PC-3 (cell line): ENCODE measurements at regions not wholly inside any gene's neighbourhood (a gene's known extent, or its start where the extent isn't known, plus 50 kb on each side); places are given as distances from the start of the nearest gene placed in this dataset.

ENCODE experiments used
- ATAC-seq: fragments of 200-7000 bp; cut with Tn5 transposase; 2 replicates; pipeline ENCODE4 v1.9.1; 2020; ENCODE audit warnings: mild to moderate bottlenecking, moderate library complexity
- BruUV-seq: library from RNA; stranded (reverse); fragments of 400-500 nt; replicated peaks from 2 replicates; lab custom pipeline; 2021; lab: Mats Ljungman, UMichigan
- CTCF ChIA-PET: fragments of 300-600 bp; sonication (Branson Sonifier 250); formaldehyde crosslinking; loops from one replicate; lab custom pipeline; 2022; ENCODE audit warnings: antibody characterized with exemption; lab: Charles Lee
- POLR2A ChIA-PET: fragments of 300-600 bp; sonication (Branson Sonifier 250); formaldehyde crosslinking; loops from one replicate; lab custom pipeline; 2022; ENCODE audit warnings: antibody characterized with exemption; ENCODE audit not compliant: unreplicated experiment; lab: Charles Lee
- DNase-seq: peaks from one replicate; pipeline ENCODE4 v3.0.0-alpha.2; 2015
- H2AFZ ChIP-seq: fragments of 300-600 bp; sonication (generic); 2 replicates; pipeline ENCODE4 v1.6.0; 2016; ENCODE audit warnings: antibody characterized with exemption, low read length
- H3F3A ChIP-seq: fragments of 300-600 bp; sonication (generic); one replicate; pipeline ENCODE4 v1.6.0; 2017; ENCODE audit warnings: antibody characterized with exemption, low read length, control low read depth, mild to moderate bottlenecking; ENCODE audit not compliant: unreplicated experiment
- H3K27ac ChIP-seq: fragments of 300-600 bp; sonication (generic); 2 replicates; pipeline ENCODE4 v1.5.1; 2016; ENCODE audit warnings: mild to moderate bottlenecking, low read length
- H3K27me3 ChIP-seq: fragments of 300-600 bp; sonication (generic); 2 replicates; pipeline ENCODE4 v1.6.1; 2016; ENCODE audit warnings: low read length, mixed read lengths
- H3K36me3 ChIP-seq: fragments of 300-600 bp; sonication (generic); 2 replicates; pipeline ENCODE4 v1.6.1; 2016; ENCODE audit warnings: low read depth, mixed run types, low read length, mixed read lengths
- H3K4me1 ChIP-seq: fragments of 300-600 bp; sonication (generic); 2 replicates; pipeline ENCODE4 v1.5.1; 2016; ENCODE audit warnings: low read length; ENCODE audit not compliant: insufficient read depth
- H3K4me2 ChIP-seq: fragments of 300-600 bp; sonication (generic); 2 replicates; pipeline ENCODE4 v1.6.0; 2016; ENCODE audit warnings: low read length
- H3K4me3 ChIP-seq: fragments of 300-600 bp; sonication (generic); 2 replicates; pipeline ENCODE4 v1.5.1; 2016; ENCODE audit warnings: mild to moderate bottlenecking, low read length, mixed read lengths
- H3K79me2 ChIP-seq: fragments of 300-600 bp; sonication (generic); 2 replicates; pipeline ENCODE4 v1.6.1; 2017; ENCODE audit warnings: low read length, mixed read lengths
- H3K9ac ChIP-seq: fragments of 300-600 bp; sonication (generic); 2 replicates; pipeline ENCODE4 v1.6.0; 2016; ENCODE audit warnings: mild to moderate bottlenecking, low read length
- H3K9me2 ChIP-seq: fragments of 300-600 bp; sonication (generic); replicated peaks from 2 replicates; pipeline ENCODE4 v1.6.1; 2016; ENCODE audit warnings: mixed run types, low read length, mixed read lengths
- H3K9me3 ChIP-seq: fragments of 300-600 bp; sonication (generic); 2 replicates; pipeline ENCODE4 v1.6.1; 2016; ENCODE audit warnings: low read length, mixed read lengths
- H4K20me1 ChIP-seq: fragments of 300-600 bp; sonication (generic); 2 replicates; pipeline ENCODE4 v1.6.1; 2016; ENCODE audit warnings: low read length, mixed read lengths
- CTCF ChIP-seq: fragments of 300-600 bp; sonication (generic); conservative IDR thresholded peaks from 2 replicates; pipeline ENCODE4 v1.5.1; 2017; ENCODE audit warnings: antibody characterized with exemption, low read depth, mild to moderate bottlenecking, low read length
- EZH2 ChIP-seq: fragments of 300-600 bp; sonication (generic); IDR thresholded peaks from one replicate; pipeline ENCODE4 v1.6.1; 2017; ENCODE audit warnings: antibody characterized with exemption, mild to moderate bottlenecking, low read length; ENCODE audit not compliant: unreplicated experiment
- EZH2phosphoT487 ChIP-seq: fragments of 300-600 bp; sonication (generic); IDR thresholded peaks from 2 replicates; pipeline ENCODE4 v1.6.1; 2018; ENCODE audit warnings: mild to moderate bottlenecking, antibody characterized with exemption, low read length, borderline replicate concordance
- intact Hi-C: fragments of 100-400 bp; cut with micrococcal nuclease; formaldehyde crosslinking; loops from 2 replicates; pipeline ENCODE4 v1.9.0; 2023

GRCh38 chr11:23283666-23284065 lies 423.4 kb upstream of the CCDC179 start:
- H3K4me2 ChIP-seq: no peak overlapping the region
- TF ChIP-seq EZH2: no peak
- TF ChIP-seq EZH2phosphoT487: no peak
- no peak for TF ChIP-seq CTCF
- no peaks in the 10 kb centered on the region for H3K36me3 ChIP-seq
- DNase-seq (no peak), ATAC-seq (no peak)
- peaks cover 15% of the 10 kb centered on the region for H3K4me1 ChIP-seq
- H3K79me2 ChIP-seq: no peaks in the 10 kb centered on the region
- H3K9ac ChIP-seq: no peak overlapping the region
- no peak overlapping the region for H3K4me3 ChIP-seq
- ChIA-PET CTCF (no interaction called here), POLR2A (no interaction called here)
- no peak overlapping the region for H3K27ac ChIP-seq
- H3F3A ChIP-seq: peaks cover 4% of the 10 kb centered on the region
- H3K9me2 ChIP-seq: no peaks in the 10 kb centered on the region
- intact Hi-C loops: loop anchor here (10.0 kb wide), 1 partner anchor 211 kb away; no protein-coding TSS in a partner anchor
- H4K20me1 ChIP-seq: no peaks in the 10 kb centered on the region
- no peak overlapping the region for H2AFZ ChIP-seq
- no TSS peak for BruUV-seq
- H3K9me3 ChIP-seq: no peaks in the 10 kb centered on the region
- H3K27me3 ChIP-seq: no peaks in the 10 kb centered on the region

GRCh38 chr11:23284631-23285030 lies 424.4 kb upstream of the CCDC179 start:
- H3K27me3 ChIP-seq: no peaks in the 10 kb centered on the region
- DNase-seq (peak; percentile 31), ATAC-seq (peak; percentile 12)
- H3K9me3 ChIP-seq: no peaks in the 10 kb centered on the region
- no peak overlapping the region for H3K4me3 ChIP-seq
- no TSS peak for BruUV-seq
- H3K36me3 ChIP-seq: no peaks in the 10 kb centered on the region
- H3F3A ChIP-seq: peaks cover 4% of the 10 kb centered on the region
- TF ChIP-seq EZH2 (no peak), EZH2phosphoT487 (no peak)
- H2AFZ ChIP-seq: no peak overlapping the region
- intact Hi-C loops: loop anchor here (10.0 kb wide), 1 partner anchor 210 kb away; no protein-coding TSS in a partner anchor
- CTCF ChIA-PET: no interaction called here
- H3K27ac ChIP-seq: no peak overlapping the region
- no peak overlapping the region for H3K9ac ChIP-seq
- POLR2A ChIA-PET: interaction anchor here (0.6 to 0.7 kb wide), 2 partner anchors 294 to 1548 kb away, joined by 3 to 4 read pairs; no protein-coding TSS in a partner anchor
- H3K4me2 ChIP-seq: no peak overlapping the region
- no peaks in the 10 kb centered on the region for H3K9me2 ChIP-seq
- no peaks in the 10 kb centered on the region for H3K79me2 ChIP-seq
- peaks cover 16% of the 10 kb centered on the region for H3K4me1 ChIP-seq
- H4K20me1 ChIP-seq: no peaks in the 10 kb centered on the region

GRCh38 chr11:23288003-23288783 lies 427.9 kb upstream of the CCDC179 start:
- no peaks in the 10 kb centered on the region for H3K27me3 ChIP-seq
- no peaks in the 10 kb centered on the region for H4K20me1 ChIP-seq
- peak; percentile 81 for DNase-seq
- H3K4me3 ChIP-seq: no peak overlapping the region
- peak; percentile 83 for ATAC-seq
- POLR2A ChIA-PET: interaction anchor here (0.6 kb wide), 3 partner anchors 82 to 722 kb away, joined by 3 to 4 read pairs (median 4); no protein-coding TSS in a partner anchor
- peak overlapping the region; percentile 88 for H3K27ac ChIP-seq
- peak overlapping the region; percentile 48 for H3K4me2 ChIP-seq
- no peaks in the 10 kb centered on the region for H3K36me3 ChIP-seq
- no peak overlapping the region for H2AFZ ChIP-seq
- no peaks in the 10 kb centered on the region for H3K9me3 ChIP-seq
- peaks cover 16% of the 10 kb centered on the region for H3K4me1 ChIP-seq
- H3K9ac ChIP-seq: 0 out of 2 replicates have a peak overlapping the region, but pooled peaks have one; percentile 8
- no TSS peak for BruUV-seq
- CTCF ChIA-PET: no interaction called here
- H3K79me2 ChIP-seq: no peaks in the 10 kb centered on the region
- no peak for TF ChIP-seq EZH2
- no peak for TF ChIP-seq EZH2phosphoT487
- no peak for TF ChIP-seq CTCF
- H3K9me2 ChIP-seq: no peaks in the 10 kb centered on the region
- peaks cover 4% of the 10 kb centered on the region for H3F3A ChIP-seq
- intact Hi-C loops: loop anchor here (1.0 to 10.0 kb wide), 3 partner anchors 30 to 207 kb away; no protein-coding TSS in a partner anchor
